ENCODE measurements at regions not wholly inside any gene's neighbourhood (a gene's known extent, or its start where the extent isn't known, plus 50 kb on each side); places are given as distances from the start of the nearest gene placed in this dataset.

DNA sequence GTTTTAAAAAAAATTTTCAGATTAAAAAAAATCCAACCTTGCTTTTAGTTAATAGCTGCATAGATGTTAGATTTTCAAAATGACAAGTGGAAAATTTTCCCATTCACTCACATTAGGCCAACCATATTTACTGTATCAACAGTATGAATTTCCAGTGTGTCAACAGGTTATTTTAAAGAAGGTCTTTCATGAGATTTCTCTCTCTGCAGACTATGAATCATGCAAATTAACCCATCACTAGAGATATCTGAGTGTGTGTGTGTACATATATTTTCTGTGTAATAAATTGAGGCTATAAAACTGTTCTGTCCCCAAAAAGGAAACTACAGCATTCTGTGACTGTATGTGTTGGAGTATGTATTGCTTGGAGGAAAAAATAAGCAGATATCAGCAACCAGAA, 305.6 kb downstream of the ARL4A start:
- DNase-seq (ENCODE audit: low spot score): no peak
- no peak overlapping the region for H2AFZ ChIP-seq
- peaks cover 2% of the 10 kb centered on the region; the same call in 2 of the 3 replicates for H3K4me1 Mint-ChIP-seq

More for the DNA sequence above, 305.6 kb downstream of the ARL4A start:
- no peaks in the 10 kb centered on the region for H3K27me3 ChIP-seq (ENCODE audit: insufficient read depth)
- no peak overlapping the region for H3K4me3 ChIP-seq
- H3K4me1 ChIP-seq (ENCODE audit: insufficient read depth): no peaks in the 10 kb centered on the region
- Mint-ChIP-seq H3K27me3 (ENCODE audit: insufficient read depth, low read depth, poor library complexity) (peaks cover 2% of the 10 kb centered on the region), H3K36me3 (ENCODE audit: low read depth) (no peaks in the 10 kb centered on the region; the same call in 2 of the 3 replicates), H3K9me3 (0 out of 3 replicates have a peak, but pooled peaks cover 3% of the 10 kb centered on the region), H3K27ac (no peak overlapping the region), H3K4me3 (no peak overlapping the region)
- H3K36me3 ChIP-seq (ENCODE audit: insufficient read depth): no peaks in the 10 kb centered on the region
- H3K27ac ChIP-seq (ENCODE audit: low read depth): no peak overlapping the region
- TF ChIP-seq CREB1 (CRISPR knock-in tag; IDR thresholded peaks at IDR 0.05; ENCODE audit: low read depth): no peak
- TF ChIP-seq, protein P1, sequence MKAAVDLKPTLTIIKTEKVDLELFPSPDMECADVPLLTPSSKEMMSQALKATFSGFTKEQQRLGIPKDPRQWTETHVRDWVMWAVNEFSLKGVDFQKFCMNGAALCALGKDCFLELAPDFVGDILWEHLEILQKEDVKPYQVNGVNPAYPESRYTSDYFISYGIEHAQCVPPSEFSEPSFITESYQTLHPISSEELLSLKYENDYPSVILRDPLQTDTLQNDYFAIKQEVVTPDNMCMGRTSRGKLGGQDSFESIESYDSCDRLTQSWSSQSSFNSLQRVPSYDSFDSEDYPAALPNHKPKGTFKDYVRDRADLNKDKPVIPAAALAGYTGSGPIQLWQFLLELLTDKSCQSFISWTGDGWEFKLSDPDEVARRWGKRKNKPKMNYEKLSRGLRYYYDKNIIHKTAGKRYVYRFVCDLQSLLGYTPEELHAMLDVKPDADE (IDR thresholded peaks at IDR 0.05): no peak
- no peak for TF ChIP-seq EZH2 (IDR thresholded peaks at IDR 0.05; ENCODE audit: low read depth, unreplicated experiment)
- no peak for TF ChIP-seq POLR2AphosphoS5 (IDR thresholded peaks at IDR 0.05; ENCODE audit: low read depth)
- TF ChIP-seq, protein P2, sequence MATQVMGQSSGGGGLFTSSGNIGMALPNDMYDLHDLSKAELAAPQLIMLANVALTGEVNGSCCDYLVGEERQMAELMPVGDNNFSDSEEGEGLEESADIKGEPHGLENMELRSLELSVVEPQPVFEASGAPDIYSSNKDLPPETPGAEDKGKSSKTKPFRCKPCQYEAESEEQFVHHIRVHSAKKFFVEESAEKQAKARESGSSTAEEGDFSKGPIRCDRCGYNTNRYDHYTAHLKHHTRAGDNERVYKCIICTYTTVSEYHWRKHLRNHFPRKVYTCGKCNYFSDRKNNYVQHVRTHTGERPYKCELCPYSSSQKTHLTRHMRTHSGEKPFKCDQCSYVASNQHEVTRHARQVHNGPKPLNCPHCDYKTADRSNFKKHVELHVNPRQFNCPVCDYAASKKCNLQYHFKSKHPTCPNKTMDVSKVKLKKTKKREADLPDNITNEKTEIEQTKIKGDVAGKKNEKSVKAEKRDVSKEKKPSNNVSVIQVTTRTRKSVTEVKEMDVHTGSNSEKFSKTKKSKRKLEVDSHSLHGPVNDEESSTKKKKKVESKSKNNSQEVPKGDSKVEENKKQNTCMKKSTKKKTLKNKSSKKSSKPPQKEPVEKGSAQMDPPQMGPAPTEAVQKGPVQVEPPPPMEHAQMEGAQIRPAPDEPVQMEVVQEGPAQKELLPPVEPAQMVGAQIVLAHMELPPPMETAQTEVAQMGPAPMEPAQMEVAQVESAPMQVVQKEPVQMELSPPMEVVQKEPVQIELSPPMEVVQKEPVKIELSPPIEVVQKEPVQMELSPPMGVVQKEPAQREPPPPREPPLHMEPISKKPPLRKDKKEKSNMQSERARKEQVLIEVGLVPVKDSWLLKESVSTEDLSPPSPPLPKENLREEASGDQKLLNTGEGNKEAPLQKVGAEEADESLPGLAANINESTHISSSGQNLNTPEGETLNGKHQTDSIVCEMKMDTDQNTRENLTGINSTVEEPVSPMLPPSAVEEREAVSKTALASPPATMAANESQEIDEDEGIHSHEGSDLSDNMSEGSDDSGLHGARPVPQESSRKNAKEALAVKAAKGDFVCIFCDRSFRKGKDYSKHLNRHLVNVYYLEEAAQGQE (IDR thresholded peaks at IDR 0.05; ENCODE audit: unreplicated experiment): no peak
- TF ChIP-seq, protein P3, sequence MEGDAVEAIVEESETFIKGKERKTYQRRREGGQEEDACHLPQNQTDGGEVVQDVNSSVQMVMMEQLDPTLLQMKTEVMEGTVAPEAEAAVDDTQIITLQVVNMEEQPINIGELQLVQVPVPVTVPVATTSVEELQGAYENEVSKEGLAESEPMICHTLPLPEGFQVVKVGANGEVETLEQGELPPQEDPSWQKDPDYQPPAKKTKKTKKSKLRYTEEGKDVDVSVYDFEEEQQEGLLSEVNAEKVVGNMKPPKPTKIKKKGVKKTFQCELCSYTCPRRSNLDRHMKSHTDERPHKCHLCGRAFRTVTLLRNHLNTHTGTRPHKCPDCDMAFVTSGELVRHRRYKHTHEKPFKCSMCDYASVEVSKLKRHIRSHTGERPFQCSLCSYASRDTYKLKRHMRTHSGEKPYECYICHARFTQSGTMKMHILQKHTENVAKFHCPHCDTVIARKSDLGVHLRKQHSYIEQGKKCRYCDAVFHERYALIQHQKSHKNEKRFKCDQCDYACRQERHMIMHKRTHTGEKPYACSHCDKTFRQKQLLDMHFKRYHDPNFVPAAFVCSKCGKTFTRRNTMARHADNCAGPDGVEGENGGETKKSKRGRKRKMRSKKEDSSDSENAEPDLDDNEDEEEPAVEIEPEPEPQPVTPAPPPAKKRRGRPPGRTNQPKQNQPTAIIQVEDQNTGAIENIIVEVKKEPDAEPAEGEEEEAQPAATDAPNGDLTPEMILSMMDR (conservative IDR thresholded peaks at IDR 0.05; ENCODE audit: low read depth in 2 of 2): no peak
- no peaks in the 10 kb centered on the region for H3F3A ChIP-seq (replicated peaks; ENCODE audit: low read depth)
- H3K9me2 ChIP-seq (ENCODE audit: insufficient read depth): no peaks in the 10 kb centered on the region
- ATAC-seq: no peak
- H4K20me1 ChIP-seq (replicated peaks; ENCODE audit: insufficient read depth): no peaks in the 10 kb centered on the region
- H3K4me2 ChIP-seq: no peak overlapping the region
- H3K79me2 ChIP-seq (replicated peaks; ENCODE audit: insufficient read depth): no peaks in the 10 kb centered on the region

All from GM23338 (cell line).